Omental fat pad (tissue), 3 donors: ENCODE measurements at regions not wholly inside any gene's neighbourhood (a gene's known extent, or its start where the extent isn't known, plus 50 kb on each side); places are given as distances from the start of the nearest gene placed in this dataset.

Experiments
- ATAC-seq: fragments of 150-250 bp; one replicate; pipeline ENCODE4 v1.9.1; 2016; ENCODE audit warnings: mild to moderate bottlenecking, moderate library complexity; ENCODE audit not compliant: low FRiP score
- DNase-seq: peaks from one replicate; pipeline ENCODE4 v3.0.0-alpha.2; 2019; ENCODE audit warnings: low spot score
- CTCF ChIP-seq, 3 donors: fragments of 450-650 bp; IDR thresholded peaks; one replicate each; pipeline ENCODE4 v1.5.1; 2016 to 2017; ENCODE audit warnings: antibody characterized with exemption in 3 of 3, mild to moderate bottlenecking in 3 of 3, moderate library complexity in 2 of 3

- no peak for TF ChIP-seq CTCF (IDR thresholded peaks at IDR 0.05)
- DNase-seq = no peak
- ATAC-seq = no peak
Observed at GRCh38 chr1:73953586-73953985, 244.4 kb downstream of the LRRIQ3 start.

DNA sequence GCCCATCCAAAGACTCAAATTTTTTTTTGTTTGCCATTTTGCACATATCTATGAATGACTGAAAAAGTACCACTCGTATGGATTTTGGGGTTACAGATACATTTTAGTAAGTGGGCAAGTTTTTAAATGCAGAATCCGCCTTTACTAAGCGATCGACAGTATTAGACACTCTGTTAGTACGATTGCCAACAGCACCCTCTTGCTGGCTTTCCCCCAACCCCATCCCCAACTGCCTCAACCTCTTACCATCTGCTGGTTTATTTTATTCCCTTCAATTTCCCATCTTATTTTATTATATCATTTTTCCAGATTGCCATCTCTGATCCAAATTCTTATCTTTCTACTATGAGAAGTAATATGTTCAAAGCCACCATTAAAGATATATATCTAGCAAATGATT is 244.8 kb downstream of the LRRIQ3 start:
- no peak for DNase-seq
- ATAC-seq = no peak

DNA sequence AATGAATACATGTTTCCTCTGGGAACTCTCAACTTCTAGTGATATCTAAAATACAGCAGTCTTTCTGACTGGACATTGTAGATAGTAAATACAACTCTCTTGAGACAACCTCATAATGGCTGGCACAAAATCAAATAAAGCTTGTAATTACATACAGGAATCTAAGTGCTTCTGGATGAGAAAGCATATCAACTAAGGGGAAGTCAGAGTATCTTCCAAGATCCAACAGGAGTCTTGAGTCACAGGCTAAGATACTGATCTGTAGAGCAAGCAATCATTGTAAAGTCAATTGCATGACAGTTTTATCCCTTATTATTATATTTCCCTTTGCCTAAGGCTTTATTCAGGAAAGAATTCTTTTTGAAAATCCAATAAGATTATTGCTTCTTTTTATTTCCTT is 249.9 kb downstream of the LRRIQ3 start:
- no peak for TF ChIP-seq CTCF (IDR thresholded peaks at IDR 0.05)
- DNase-seq (no peak), ATAC-seq (no peak)

More for the DNA sequence above, 244.8 kb downstream of the LRRIQ3 start:
- no peak for TF ChIP-seq CTCF (IDR thresholded peaks at IDR 0.05)

- no peak for TF ChIP-seq CTCF (IDR thresholded peaks at IDR 0.05)
- DNase-seq = no peak
- ATAC-seq = no peak
Observed at GRCh38 chr1:73947009-73947408, 251.0 kb downstream of the LRRIQ3 start.

DNA sequence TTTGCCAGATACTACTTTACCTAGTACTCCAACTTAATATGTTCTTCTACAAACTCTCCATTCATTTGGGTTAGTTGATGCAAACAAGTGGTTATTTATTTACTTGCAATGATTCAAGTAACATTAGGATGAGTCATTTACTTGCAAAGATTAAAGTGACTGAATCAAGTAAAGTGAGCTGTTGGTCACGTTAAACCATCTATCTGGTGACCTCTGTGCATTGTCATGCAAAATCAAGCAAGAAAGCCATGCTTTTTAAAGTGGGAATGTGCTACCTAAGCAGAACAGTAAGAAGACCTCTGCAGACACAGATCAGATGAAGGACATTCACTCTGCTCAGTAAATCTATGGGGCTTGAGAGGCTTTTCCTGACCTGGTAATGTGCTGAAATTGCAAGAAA is 254.7 kb downstream of the LRRIQ3 start:
- ATAC-seq = no peak
- TF ChIP-seq CTCF (IDR thresholded peaks at IDR 0.05) = no peak
- DNase-seq = no peak

DNA sequence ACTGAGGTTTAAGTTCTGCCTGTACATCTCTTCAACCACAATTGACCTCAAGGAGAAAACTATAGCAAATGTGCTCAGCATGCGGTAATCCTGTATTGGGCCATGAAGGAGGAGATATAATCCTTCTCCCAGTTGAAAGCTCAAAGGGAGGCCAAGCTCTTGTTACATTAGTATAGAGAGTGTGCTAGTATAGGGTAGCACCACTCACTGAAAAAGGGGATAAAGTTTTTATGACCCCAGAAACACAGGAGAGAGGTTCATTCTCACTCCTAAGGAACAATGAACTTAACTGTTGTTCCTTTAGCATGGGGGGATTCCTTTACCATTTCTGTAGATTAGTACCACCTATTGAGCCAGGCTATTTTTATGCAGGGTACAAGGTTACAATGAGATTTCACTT is 267.7 kb downstream of the LRRIQ3 start:
- TF ChIP-seq CTCF (IDR thresholded peaks at IDR 0.05) = no peak
- DNase-seq (no peak), ATAC-seq (no peak)

DNA sequence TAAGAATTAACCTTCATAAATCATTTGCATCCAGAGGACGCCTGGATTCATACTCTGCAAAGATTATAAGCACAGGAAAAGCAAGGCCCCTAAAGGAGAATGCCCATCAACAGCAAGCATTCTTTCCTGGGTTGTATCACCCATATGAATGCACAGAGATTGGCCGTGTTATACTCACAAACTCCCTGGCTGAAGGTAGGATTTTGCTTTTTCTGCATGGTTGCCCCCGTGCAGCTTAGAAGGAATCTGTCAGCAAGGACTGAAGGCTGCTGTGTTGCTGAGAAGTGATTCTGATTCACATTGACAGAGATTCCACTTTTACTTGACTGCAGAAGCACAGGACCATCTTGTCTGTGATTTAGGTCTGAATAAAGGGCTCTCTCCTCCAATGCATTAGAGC is 283.0 kb downstream of the LRRIQ3 start:
- ATAC-seq (no peak), DNase-seq (no peak)
- no peak for TF ChIP-seq CTCF (IDR thresholded peaks at IDR 0.05)
